ENCODE measurements at regions not wholly inside any gene's neighbourhood (a gene's known extent, or its start where the extent isn't known, plus 50 kb on each side); places are given as distances from the start of the nearest gene placed in this dataset.
A peak's percentile ranks its signal among the peaks of the same experiment; 100 is the strongest.

- no peak overlapping the region for H3K27ac ChIP-seq
- TF ChIP-seq, protein P1, sequence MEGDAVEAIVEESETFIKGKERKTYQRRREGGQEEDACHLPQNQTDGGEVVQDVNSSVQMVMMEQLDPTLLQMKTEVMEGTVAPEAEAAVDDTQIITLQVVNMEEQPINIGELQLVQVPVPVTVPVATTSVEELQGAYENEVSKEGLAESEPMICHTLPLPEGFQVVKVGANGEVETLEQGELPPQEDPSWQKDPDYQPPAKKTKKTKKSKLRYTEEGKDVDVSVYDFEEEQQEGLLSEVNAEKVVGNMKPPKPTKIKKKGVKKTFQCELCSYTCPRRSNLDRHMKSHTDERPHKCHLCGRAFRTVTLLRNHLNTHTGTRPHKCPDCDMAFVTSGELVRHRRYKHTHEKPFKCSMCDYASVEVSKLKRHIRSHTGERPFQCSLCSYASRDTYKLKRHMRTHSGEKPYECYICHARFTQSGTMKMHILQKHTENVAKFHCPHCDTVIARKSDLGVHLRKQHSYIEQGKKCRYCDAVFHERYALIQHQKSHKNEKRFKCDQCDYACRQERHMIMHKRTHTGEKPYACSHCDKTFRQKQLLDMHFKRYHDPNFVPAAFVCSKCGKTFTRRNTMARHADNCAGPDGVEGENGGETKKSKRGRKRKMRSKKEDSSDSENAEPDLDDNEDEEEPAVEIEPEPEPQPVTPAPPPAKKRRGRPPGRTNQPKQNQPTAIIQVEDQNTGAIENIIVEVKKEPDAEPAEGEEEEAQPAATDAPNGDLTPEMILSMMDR (conservative IDR thresholded peaks at IDR 0.05), result peak; percentile 78
- no peak for TF ChIP-seq ZFX (IDR thresholded peaks at IDR 0.05)
Observed at GRCh38 chr2:41698678-41699422, 349.0 kb upstream of the PKDCC start.

GRCh38 chr2:41701231-41701630, 346.6 kb upstream of the PKDCC start:
- H3K27ac ChIP-seq, result no peak overlapping the region
- TF ChIP-seq, protein P1 (conservative IDR thresholded peaks at IDR 0.05), result no peak
- TF ChIP-seq ZFX (IDR thresholded peaks at IDR 0.05), result no peak

DNA sequence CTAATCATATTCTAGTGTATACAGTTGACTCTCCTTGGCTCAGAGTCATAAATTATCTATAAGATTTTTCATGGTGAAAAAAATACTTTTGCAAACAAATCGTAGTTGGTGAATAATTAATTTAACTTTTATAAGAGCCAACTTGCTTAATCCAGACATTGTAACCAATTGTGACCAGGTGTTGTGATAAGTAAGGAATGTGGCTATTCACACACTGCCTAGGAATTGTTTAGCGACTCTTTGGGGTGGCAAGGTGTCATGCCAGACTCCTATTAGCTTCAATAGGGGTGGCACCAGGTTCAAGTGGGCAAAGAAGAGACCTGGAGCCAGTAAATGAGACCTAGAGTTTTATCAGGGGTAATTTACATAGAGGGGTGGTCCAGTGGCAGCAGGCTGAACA, 344.7 kb upstream of the PKDCC start:
- TF ChIP-seq ZFX (IDR thresholded peaks at IDR 0.05), result no peak
- TF ChIP-seq, protein P1 (conservative IDR thresholded peaks at IDR 0.05), result no peak

DNA sequence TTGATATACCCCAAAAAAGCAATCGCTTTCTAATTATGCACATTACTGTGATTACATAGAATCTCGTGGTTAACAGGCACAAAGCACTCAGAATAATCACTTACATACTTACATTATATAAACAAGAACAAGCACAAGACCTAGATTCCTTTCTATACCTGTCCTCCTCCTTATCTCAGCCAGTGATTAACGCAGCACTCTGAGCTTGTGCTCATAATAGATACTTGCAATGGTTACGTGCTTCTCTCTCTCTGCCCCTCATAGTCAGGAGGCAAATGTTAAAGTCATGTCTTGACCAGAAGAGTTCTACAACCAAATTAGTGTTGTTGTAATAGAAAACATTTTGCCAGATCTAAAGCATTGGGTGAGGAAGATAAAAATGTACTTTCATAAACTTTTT, 342.2 kb upstream of the PKDCC start:
- H3K27ac ChIP-seq, result no peak overlapping the region
- no peak for TF ChIP-seq ZFX (IDR thresholded peaks at IDR 0.05)
- TF ChIP-seq, protein P1 (conservative IDR thresholded peaks at IDR 0.05), result no peak

More for the DNA sequence above, 344.7 kb upstream of the PKDCC start:
- no peak overlapping the region for H3K27ac ChIP-seq

- TF ChIP-seq, protein P1 (conservative IDR thresholded peaks at IDR 0.05), result no peak
- no peak for TF ChIP-seq ZFX (IDR thresholded peaks at IDR 0.05)
Observed at GRCh38 chr2:41706286-41706685, 341.5 kb upstream of the PKDCC start.

GRCh38 chr2:41707790-41708451, 339.9 kb upstream of the PKDCC start:
- TF ChIP-seq, protein P1 (conservative IDR thresholded peaks at IDR 0.05), result no peak
- TF ChIP-seq ZFX (IDR thresholded peaks at IDR 0.05), result no peak
- no peak overlapping the region for H3K27ac ChIP-seq

More at GRCh38 chr2:41706286-41706685, 341.5 kb upstream of the PKDCC start:
- no peak overlapping the region for H3K27ac ChIP-seq
